ENCODE measurements at regions not wholly inside any gene's neighbourhood (a gene's known extent, or its start where the extent isn't known, plus 50 kb on each side); places are given as distances from the start of the nearest gene placed in this dataset.

GRCh38 chr12:82069931-82070514 is 288.2 kb downstream of the CCDC59 start:
- DNase-seq (ENCODE audit: low read depth) = no peak
- TF ChIP-seq CTCF (IDR thresholded peaks at IDR 0.05; ENCODE audit: insufficient read depth, low read depth, low read length) = no peak

GRCh38 chr12:82058197-82058596 is 299.0 kb upstream of the PPFIA2 start:
- H3K4me3 ChIP-seq (ENCODE audit: low read depth, low read length) = no peak overlapping the region
- no peak for DNase-seq (ENCODE audit: low read depth)
- TF ChIP-seq CTCF (IDR thresholded peaks at IDR 0.05; ENCODE audit: insufficient read depth, low read depth, low read length) = no peak

More at GRCh38 chr12:82069931-82070514, 288.2 kb downstream of the CCDC59 start:
- no peak overlapping the region for H3K4me3 ChIP-seq (ENCODE audit: low read depth, low read length)

DNA sequence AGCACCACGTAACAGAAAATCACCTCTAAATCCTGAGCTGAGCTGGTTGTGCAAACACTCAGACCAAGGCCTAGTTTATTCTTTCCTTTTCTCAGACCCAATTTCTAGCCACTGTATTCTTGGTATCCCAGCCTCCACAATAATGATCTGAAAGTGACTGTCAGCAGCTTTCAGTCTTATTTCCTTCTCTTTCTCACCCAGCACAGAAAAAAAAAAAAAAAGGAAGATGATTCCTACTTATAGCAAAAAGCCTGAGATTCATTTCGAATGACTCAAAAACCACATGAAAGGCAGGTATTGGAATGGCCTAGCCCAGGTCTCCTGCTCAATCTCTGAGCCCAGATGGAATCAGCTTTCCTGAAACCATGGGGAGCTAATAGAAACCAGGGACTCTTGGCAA is 298.6 kb upstream of the PPFIA2 start:
- no peak overlapping the region for H3K4me3 ChIP-seq (ENCODE audit: low read depth, low read length)
- no peak for TF ChIP-seq CTCF (IDR thresholded peaks at IDR 0.05; ENCODE audit: insufficient read depth, low read depth, low read length)
- no peak for DNase-seq (ENCODE audit: low read depth)

DNA sequence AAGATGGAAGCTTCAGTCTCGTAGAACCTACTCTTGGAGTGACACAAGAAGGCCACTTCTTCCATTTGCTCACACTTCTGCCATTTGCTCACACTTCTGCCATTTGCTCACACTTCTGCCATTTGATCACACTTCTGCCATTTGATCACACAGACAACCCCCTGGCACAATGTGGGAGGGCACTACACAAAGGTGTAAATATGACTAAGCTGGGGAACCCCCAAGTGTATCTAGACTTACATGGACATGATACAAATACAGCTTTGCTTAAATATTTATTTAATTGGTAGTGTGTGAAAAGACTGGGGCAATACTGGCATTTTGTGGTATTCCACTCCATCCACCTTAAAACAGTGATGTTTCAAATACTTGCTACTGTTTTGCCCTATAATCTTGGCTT is 296.2 kb upstream of the PPFIA2 start:
- no peak for TF ChIP-seq CTCF (IDR thresholded peaks at IDR 0.05; ENCODE audit: insufficient read depth, low read depth, low read length)
- no peak overlapping the region for H3K4me3 ChIP-seq (ENCODE audit: low read depth, low read length)
- no peak for DNase-seq (ENCODE audit: low read depth)

DNA sequence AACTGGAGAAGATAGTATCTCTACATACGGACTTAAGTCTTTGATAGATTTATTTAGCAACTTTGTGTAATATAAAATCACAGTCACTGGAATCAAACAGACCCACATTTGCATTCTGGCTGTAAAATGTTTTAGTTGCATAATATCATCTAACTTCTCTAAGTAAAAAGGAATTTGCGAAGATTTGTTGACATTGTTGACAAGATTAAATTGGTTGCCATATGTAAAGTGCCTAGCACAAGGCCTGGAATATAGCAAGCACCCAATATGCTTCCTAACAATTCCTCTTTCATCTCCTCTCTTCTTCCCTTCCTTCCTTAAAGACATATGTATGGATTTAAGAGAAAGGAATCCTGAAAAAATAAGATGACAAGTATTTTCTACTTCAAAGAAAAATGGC is 295.4 kb upstream of the PPFIA2 start:
- DNase-seq (ENCODE audit: low read depth) = no peak

DNA sequence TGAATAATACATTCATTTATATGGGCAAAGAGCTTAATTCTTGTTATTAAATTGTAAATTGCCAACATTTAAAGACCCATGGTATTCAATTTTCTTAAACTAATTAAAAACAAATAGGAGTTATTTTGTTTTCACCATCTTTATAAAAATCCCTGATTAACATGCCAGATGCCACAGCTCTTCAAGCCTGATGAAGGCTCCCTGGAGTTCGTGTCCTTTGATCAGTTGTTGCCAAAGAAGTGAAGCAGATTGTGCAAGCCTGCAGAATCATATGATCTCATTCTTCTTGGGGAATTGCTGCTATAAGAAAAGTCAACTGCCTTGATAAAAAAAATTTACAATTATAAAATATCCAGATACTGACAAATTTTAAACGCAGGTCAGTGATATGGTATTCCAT is 288.3 kb upstream of the PPFIA2 start:
- no peak for DNase-seq (ENCODE audit: low read depth)

More for the DNA sequence above, 295.4 kb upstream of the PPFIA2 start:
- H3K4me3 ChIP-seq (ENCODE audit: low read depth, low read length) = no peak overlapping the region
- TF ChIP-seq CTCF (IDR thresholded peaks at IDR 0.05; ENCODE audit: insufficient read depth, low read depth, low read length) = no peak

More for the DNA sequence above, 288.3 kb upstream of the PPFIA2 start:
- TF ChIP-seq CTCF (IDR thresholded peaks at IDR 0.05; ENCODE audit: insufficient read depth, low read depth, low read length) = no peak
- no peak overlapping the region for H3K4me3 ChIP-seq (ENCODE audit: low read depth, low read length)
